HFFc6 (cell line): ENCODE measurements at regions not wholly inside any gene's neighbourhood (a gene's known extent, or its start where the extent isn't known, plus 50 kb on each side); places are given as distances from the start of the nearest gene placed in this dataset.

Experiments used
- DNase-seq: peaks from one replicate; pipeline ENCODE4 v3.0.0-alpha.2; 2018
- H3K27ac Mint-ChIP-seq: 2 replicates; pipeline ENCODE4 v1.8.0; 2020; ENCODE audit warnings: mild to moderate bottlenecking, mixed read lengths
- H3K27me3 Mint-ChIP-seq: 2 replicates; pipeline ENCODE4 v1.8.0; 2021; ENCODE audit warnings: mild to moderate bottlenecking, moderate library complexity, mixed read lengths; ENCODE audit not compliant: insufficient read depth
- H3K36me3 Mint-ChIP-seq: 2 replicates; pipeline ENCODE4 v1.8.0; 2021; ENCODE audit warnings: low read depth, mixed read lengths
- H3K4me1 Mint-ChIP-seq: 2 replicates; pipeline ENCODE4 v1.8.0; 2020; ENCODE audit warnings: low read depth, mixed read lengths
- H3K4me3 Mint-ChIP-seq: 2 replicates; pipeline ENCODE4 v1.8.0; 2020; ENCODE audit warnings: mild to moderate bottlenecking, moderate library complexity, mixed read lengths
- H3K9me3 Mint-ChIP-seq: 2 replicates; pipeline ENCODE4 v1.8.0; 2020; ENCODE audit warnings: mild to moderate bottlenecking, mixed read lengths
- CTCF ChIP-seq: fragments of 200-600 bp; sonication (generic); IDR thresholded peaks from 2 replicates; pipeline ENCODE4 v1.5.0; 2021; ENCODE audit warnings: antibody characterized with exemption, mild to moderate bottlenecking

- Mint-ChIP-seq H3K27me3 (no peaks in the 10 kb centered on the region), H3K9me3 (peaks cover 25% of the 10 kb centered on the region), H3K4me3 (no peak overlapping the region), H3K4me1 (no peaks in the 10 kb centered on the region), H3K36me3 (no peaks in the 10 kb centered on the region), H3K27ac (no peak overlapping the region)
- no peak for DNase-seq
- TF ChIP-seq CTCF = no peak
Observed at GRCh38 chr4:178242655-178243054, 800.4 kb upstream of the AGA start.

GRCh38 chr4:178244785-178245184, 802.5 kb upstream of the AGA start:
- peaks cover 35% of the 10 kb centered on the region for H3K9me3 Mint-ChIP-seq
- TF ChIP-seq CTCF = no peak
- no peaks in the 10 kb centered on the region for H3K27me3 Mint-ChIP-seq
- H3K36me3 Mint-ChIP-seq = no peaks in the 10 kb centered on the region
- no peaks in the 10 kb centered on the region for H3K4me1 Mint-ChIP-seq
- no peak for DNase-seq
- H3K27ac Mint-ChIP-seq = no peak overlapping the region
- H3K4me3 Mint-ChIP-seq = no peak overlapping the region

- no peak for DNase-seq
- Mint-ChIP-seq H3K27ac (no peak overlapping the region), H3K4me1 (no peaks in the 10 kb centered on the region), H3K27me3 (no peaks in the 10 kb centered on the region), H3K9me3 (peaks cover 10% of the 10 kb centered on the region), H3K4me3 (no peak overlapping the region), H3K36me3 (no peaks in the 10 kb centered on the region; the same call in 1 of the 2 replicates)
- no peak for TF ChIP-seq CTCF
Observed at GRCh38 chr4:178255172-178255571, 812.9 kb upstream of the AGA start.

GRCh38 chr4:178258603-178259002, 816.4 kb upstream of the AGA start:
- Mint-ChIP-seq H3K9me3 (peaks cover 4% of the 10 kb centered on the region), H3K27ac (no peak overlapping the region), H3K27me3 (no peaks in the 10 kb centered on the region; the same call in 1 of the 2 replicates), H3K4me3 (no peak overlapping the region), H3K4me1 (no peaks in the 10 kb centered on the region), H3K36me3 (no peaks in the 10 kb centered on the region; the same call in 1 of the 2 replicates)
- no peak for TF ChIP-seq CTCF
- no peak for DNase-seq

- Mint-ChIP-seq H3K27me3 (no peaks in the 10 kb centered on the region; the same call in 1 of the 2 replicates), H3K27ac (no peak overlapping the region), H3K36me3 (no peaks in the 10 kb centered on the region; the same call in 1 of the 2 replicates), H3K4me3 (no peak overlapping the region), H3K9me3 (peaks cover 4% of the 10 kb centered on the region), H3K4me1 (no peaks in the 10 kb centered on the region)
- no peak for DNase-seq
- no peak for TF ChIP-seq CTCF
Observed at GRCh38 chr4:178259566-178259965, 817.3 kb upstream of the AGA start.

- DNase-seq = no peak
- TF ChIP-seq CTCF = no peak
- no peak overlapping the region for H3K27ac Mint-ChIP-seq
- no peaks in the 10 kb centered on the region; the same call in 1 of the 2 replicates for H3K9me3 Mint-ChIP-seq
- H3K27me3 Mint-ChIP-seq = no peaks in the 10 kb centered on the region; the same call in 1 of the 2 replicates
- H3K4me3 Mint-ChIP-seq = no peak overlapping the region
- no peaks in the 10 kb centered on the region for H3K36me3 Mint-ChIP-seq
- no peaks in the 10 kb centered on the region for H3K4me1 Mint-ChIP-seq
Observed at GRCh38 chr4:178264001-178264400, 821.8 kb upstream of the AGA start.
